IPS-18c (cell line): ENCODE measurements at regions not wholly inside any gene's neighbourhood (a gene's known extent, or its start where the extent isn't known, plus 50 kb on each side); places are given as distances from the start of the nearest gene placed in this dataset.
"Not testable (repeated sequence)": the region's sequence is repeated elsewhere in the genome, so short reads cannot be mapped to it uniquely, and the experiment has no call there.

Experiments
- H3K4me3 ChIP-seq: 2 replicates; pipeline ENCODE4 v1.7.0; 2013; ENCODE audit warnings: low read depth, mild to moderate bottlenecking, low read length, moderate library complexity; ENCODE audit not compliant: insufficient read depth
- H3K9me3 ChIP-seq: one replicate; pipeline ENCODE4 v1.6.1; 2013; ENCODE audit warnings: mild to moderate bottlenecking, low read length, moderate library complexity; ENCODE audit not compliant: control insufficient read depth, insufficient read depth

- H3K4me3 ChIP-seq, H3K9me3 ChIP-seq: not testable (repeated sequence)
These were observed 179.7 kb upstream of the ZNF469 start for GRCh38 chr16:88202856-88203681.

- H3K4me3 ChIP-seq = not testable (repeated sequence)
These were observed 178.3 kb upstream of the ZNF469 start for GRCh38 chr16:88204131-88205110.

GRCh38 chr16:88205482-88205881 lies 177.3 kb upstream of the ZNF469 start:
- not testable (repeated sequence) for H3K4me3 ChIP-seq, H3K9me3 ChIP-seq

More at GRCh38 chr16:88204131-88205110, 178.3 kb upstream of the ZNF469 start:
- H3K9me3 ChIP-seq = not testable (repeated sequence)

GRCh38 chr16:88206006-88206405 lies 176.8 kb upstream of the ZNF469 start:
- not testable (repeated sequence) for H3K9me3 ChIP-seq, H3K4me3 ChIP-seq

GRCh38 chr16:88206516-88206915 lies 176.2 kb upstream of the ZNF469 start:
- not testable (repeated sequence) for H3K4me3 ChIP-seq, H3K9me3 ChIP-seq

- no peak overlapping the region for H3K4me3 ChIP-seq
- H3K9me3 ChIP-seq = no peaks in the 10 kb centered on the region
These were observed 174.6 kb upstream of the ZNF469 start for GRCh38 chr16:88208112-88208511.

- H3K9me3 ChIP-seq, H3K4me3 ChIP-seq: not testable (repeated sequence)
These were observed 174.0 kb upstream of the ZNF469 start for GRCh38 chr16:88208776-88209175.

GRCh38 chr16:88209579-88209978 lies 173.2 kb upstream of the ZNF469 start:
- H3K4me3 ChIP-seq, H3K9me3 ChIP-seq: not testable (repeated sequence)

- H3K4me3 ChIP-seq = not testable (repeated sequence)
These were observed 168.8 kb upstream of the ZNF469 start for GRCh38 chr16:88213937-88214336.

GRCh38 chr16:88221001-88221761 lies 161.6 kb upstream of the ZNF469 start:
- H3K4me3 ChIP-seq, H3K9me3 ChIP-seq: not testable (repeated sequence)

More at GRCh38 chr16:88213937-88214336, 168.8 kb upstream of the ZNF469 start:
- not testable (repeated sequence) for H3K9me3 ChIP-seq

- not testable (repeated sequence) for H3K9me3 ChIP-seq, H3K4me3 ChIP-seq
These were observed 159.1 kb upstream of the ZNF469 start for GRCh38 chr16:88223696-88224095.

GRCh38 chr16:88224131-88224898 lies 158.4 kb upstream of the ZNF469 start:
- not testable (repeated sequence) for H3K9me3 ChIP-seq, H3K4me3 ChIP-seq

GRCh38 chr16:88225640-88226230 lies 157.0 kb upstream of the ZNF469 start:
- H3K9me3 ChIP-seq, H3K4me3 ChIP-seq: not testable (repeated sequence)

- H3K4me3 ChIP-seq, H3K9me3 ChIP-seq: not testable (repeated sequence)
These were observed 156.5 kb upstream of the ZNF469 start for GRCh38 chr16:88226302-88226701.

- H3K4me3 ChIP-seq, H3K9me3 ChIP-seq: not testable (repeated sequence)
These were observed 155.6 kb upstream of the ZNF469 start for GRCh38 chr16:88227026-88227721.
